ENCODE measurements at regions not wholly inside any gene's neighbourhood (a gene's known extent, or its start where the extent isn't known, plus 50 kb on each side); places are given as distances from the start of the nearest gene placed in this dataset.

DNA sequence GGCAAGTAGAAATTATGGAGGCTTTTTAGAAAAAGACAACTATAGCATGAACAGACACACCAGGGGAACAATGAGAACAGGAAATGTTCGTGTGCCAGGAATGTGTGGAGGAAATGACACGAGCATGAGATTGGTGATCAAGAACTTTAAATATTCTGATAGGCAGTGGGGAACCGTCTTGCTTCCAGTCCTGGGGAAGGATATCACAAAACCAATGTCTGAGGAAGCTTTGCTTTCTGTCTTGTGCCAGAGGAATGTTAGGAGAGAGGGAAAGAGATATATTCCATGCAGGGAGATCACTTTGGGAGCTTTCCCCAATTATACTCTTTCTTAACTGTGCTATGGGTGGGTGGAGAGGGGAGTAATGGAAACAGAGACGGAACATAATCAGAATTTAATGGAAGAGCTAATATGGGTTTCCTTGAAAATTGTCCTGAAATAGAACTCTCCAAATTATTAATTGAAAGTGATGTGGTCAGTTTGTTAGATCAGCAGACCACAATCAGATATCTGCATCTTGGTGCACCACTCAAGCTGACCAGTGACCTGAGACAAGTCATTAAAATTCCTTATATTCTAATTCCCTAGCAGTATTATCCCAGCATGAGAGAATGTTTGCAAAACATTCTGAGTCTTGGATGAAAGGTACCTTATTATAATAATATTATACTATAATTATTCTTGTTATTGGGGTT is 178.2 kb downstream of the SOX4 start:
- POLR2A ChIA-PET, result no interaction called here
- no peak for DNase-seq (ENCODE audit: low read depth, low spot score)
- CTCF ChIA-PET, result interaction anchor here (0.7 to 1.4 kb wide), 2 partner anchors 9 to 28 kb away, joined by 3 to 4 read pairs; no protein-coding TSS in a partner anchor
- TF ChIP-seq, protein P1, sequence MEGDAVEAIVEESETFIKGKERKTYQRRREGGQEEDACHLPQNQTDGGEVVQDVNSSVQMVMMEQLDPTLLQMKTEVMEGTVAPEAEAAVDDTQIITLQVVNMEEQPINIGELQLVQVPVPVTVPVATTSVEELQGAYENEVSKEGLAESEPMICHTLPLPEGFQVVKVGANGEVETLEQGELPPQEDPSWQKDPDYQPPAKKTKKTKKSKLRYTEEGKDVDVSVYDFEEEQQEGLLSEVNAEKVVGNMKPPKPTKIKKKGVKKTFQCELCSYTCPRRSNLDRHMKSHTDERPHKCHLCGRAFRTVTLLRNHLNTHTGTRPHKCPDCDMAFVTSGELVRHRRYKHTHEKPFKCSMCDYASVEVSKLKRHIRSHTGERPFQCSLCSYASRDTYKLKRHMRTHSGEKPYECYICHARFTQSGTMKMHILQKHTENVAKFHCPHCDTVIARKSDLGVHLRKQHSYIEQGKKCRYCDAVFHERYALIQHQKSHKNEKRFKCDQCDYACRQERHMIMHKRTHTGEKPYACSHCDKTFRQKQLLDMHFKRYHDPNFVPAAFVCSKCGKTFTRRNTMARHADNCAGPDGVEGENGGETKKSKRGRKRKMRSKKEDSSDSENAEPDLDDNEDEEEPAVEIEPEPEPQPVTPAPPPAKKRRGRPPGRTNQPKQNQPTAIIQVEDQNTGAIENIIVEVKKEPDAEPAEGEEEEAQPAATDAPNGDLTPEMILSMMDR (IDR thresholded peaks at IDR 0.05; ENCODE audit: insufficient read depth, low read length, missing control alignments), result no peak
- no peak overlapping the region for H3K4me3 ChIP-seq (ENCODE audit: low read depth, low read length)

GRCh38 chr6:21772477-21772876 is 178.9 kb downstream of the SOX4 start:
- no peak overlapping the region for H3K4me3 ChIP-seq (ENCODE audit: low read depth, low read length)
- TF ChIP-seq, protein P1 (IDR thresholded peaks at IDR 0.05; ENCODE audit: insufficient read depth, low read length, missing control alignments), result no peak
- CTCF ChIA-PET, result no interaction called here
- DNase-seq (ENCODE audit: low read depth, low spot score), result no peak
- POLR2A ChIA-PET, result no interaction called here

- H3K4me3 ChIP-seq (ENCODE audit: low read depth, low read length), result no peak overlapping the region
- no peak for DNase-seq (ENCODE audit: low read depth, low spot score)
- POLR2A ChIA-PET, result no interaction called here
- CTCF ChIA-PET, result no interaction called here
- TF ChIP-seq, protein P1 (IDR thresholded peaks at IDR 0.05; ENCODE audit: insufficient read depth, low read length, missing control alignments), result no peak
Observed at GRCh38 chr6:21772884-21773575, 179.5 kb downstream of the SOX4 start.

DNA sequence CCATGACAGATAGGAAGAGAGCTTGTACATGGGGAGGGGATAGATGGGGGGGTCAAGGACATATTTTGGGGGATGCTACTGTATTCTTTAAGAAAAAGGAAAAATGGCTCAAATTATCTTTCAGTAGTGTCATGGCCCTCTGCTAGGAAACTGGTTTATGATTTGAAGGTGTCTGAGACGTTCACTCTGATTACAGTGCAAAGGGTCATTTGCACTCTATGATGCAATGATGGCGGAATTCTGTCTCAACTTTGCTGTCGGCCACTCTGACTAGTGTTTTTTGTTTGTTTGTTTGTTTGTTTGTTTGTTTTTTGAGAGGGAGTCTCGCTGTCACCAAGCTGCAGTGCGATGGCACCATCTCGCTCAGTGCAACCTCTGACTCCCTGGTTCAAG is 180.0 kb downstream of the SOX4 start:
- ChIA-PET POLR2A (no interaction called here), CTCF (no interaction called here)
- TF ChIP-seq, protein P1 (IDR thresholded peaks at IDR 0.05; ENCODE audit: insufficient read depth, low read length, missing control alignments), result no peak
- DNase-seq (ENCODE audit: low read depth, low spot score), result no peak
- no peak overlapping the region for H3K4me3 ChIP-seq (ENCODE audit: low read depth, low read length)

- no peak overlapping the region for H3K4me3 ChIP-seq (ENCODE audit: low read depth, low read length)
- TF ChIP-seq, protein P1 (IDR thresholded peaks at IDR 0.05; ENCODE audit: insufficient read depth, low read length, missing control alignments), result no peak
- CTCF ChIA-PET, result no interaction called here
- DNase-seq (ENCODE audit: low read depth, low spot score), result no peak
- POLR2A ChIA-PET, result no interaction called here
Observed at GRCh38 chr6:21777846-21778245, 184.3 kb downstream of the SOX4 start.

- ChIA-PET POLR2A (no interaction called here), CTCF (interaction anchor here (1.5 kb wide), 1 partner anchor 9 kb away, joined by 3 read pairs; no protein-coding TSS in a partner anchor)
- TF ChIP-seq, protein P1 (IDR thresholded peaks at IDR 0.05; ENCODE audit: insufficient read depth, low read length, missing control alignments), result no peak
- no peak for DNase-seq (ENCODE audit: low read depth, low spot score)
- no peak overlapping the region for H3K4me3 ChIP-seq (ENCODE audit: low read depth, low read length)
Observed at GRCh38 chr6:21780141-21780540, 186.6 kb downstream of the SOX4 start.

Data from AG04449 (cell line).